ENCODE measurements at regions not wholly inside any gene's neighbourhood (a gene's known extent, or its start where the extent isn't known, plus 50 kb on each side); places are given as distances from the start of the nearest gene placed in this dataset.
"Not testable (repeated sequence)": the region's sequence is repeated elsewhere in the genome, so short reads cannot be mapped to it uniquely, and the experiment has no call there.

DNA sequence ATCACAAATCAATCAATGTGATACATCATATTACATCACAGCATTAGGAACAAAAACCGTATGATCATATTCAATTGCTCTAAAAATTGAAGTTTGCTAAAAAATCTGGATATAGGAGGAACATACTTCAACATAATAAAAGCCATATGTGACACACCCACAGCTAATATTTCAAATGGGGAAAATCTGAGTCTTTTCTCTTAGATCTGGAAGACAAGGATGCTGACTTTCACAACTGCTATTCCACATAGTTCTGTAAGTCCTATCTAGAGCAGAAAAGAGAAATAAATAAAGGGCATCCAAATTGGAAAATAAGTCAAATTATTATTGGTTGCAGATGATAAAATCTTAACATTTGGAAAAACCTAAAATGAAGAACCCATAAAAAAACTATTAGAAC lies 256.8 kb upstream of the SGO1 start:
- DNase-seq (ENCODE audit: insufficient read length, low spot score): no peak
- no peak for FAIRE-seq

DNA sequence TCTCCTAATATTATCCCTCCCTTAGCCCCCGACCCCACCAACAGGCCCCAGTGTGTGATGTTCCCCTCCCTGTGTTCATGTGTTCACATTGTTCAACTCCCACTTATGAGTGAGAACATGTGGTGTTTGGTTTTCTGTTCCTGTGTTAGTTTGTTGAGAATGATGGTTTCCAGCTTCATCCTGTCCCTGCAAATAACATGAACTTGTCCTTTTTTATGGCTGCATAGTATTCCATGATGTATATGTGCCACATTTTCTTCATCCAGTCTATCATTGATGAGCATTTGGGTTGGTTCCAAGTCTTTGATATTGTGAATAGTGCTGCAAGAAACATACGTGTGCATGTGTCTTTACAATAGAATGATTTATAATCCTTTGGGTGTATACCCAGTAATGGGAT lies 241.3 kb upstream of the SGO1 start:
- FAIRE-seq; DNase-seq (ENCODE audit: insufficient read length, low spot score): not testable (repeated sequence)

- FAIRE-seq: no peak
Observed at GRCh38 chr3:20425138-20425537, 239.1 kb upstream of the SGO1 start.

GRCh38 chr3:20424086-20424485 lies 238.1 kb upstream of the SGO1 start:
- no peak for FAIRE-seq
- no peak for DNase-seq (ENCODE audit: insufficient read length, low spot score)

More at GRCh38 chr3:20425138-20425537, 239.1 kb upstream of the SGO1 start:
- DNase-seq (ENCODE audit: insufficient read length, low spot score): no peak

DNA sequence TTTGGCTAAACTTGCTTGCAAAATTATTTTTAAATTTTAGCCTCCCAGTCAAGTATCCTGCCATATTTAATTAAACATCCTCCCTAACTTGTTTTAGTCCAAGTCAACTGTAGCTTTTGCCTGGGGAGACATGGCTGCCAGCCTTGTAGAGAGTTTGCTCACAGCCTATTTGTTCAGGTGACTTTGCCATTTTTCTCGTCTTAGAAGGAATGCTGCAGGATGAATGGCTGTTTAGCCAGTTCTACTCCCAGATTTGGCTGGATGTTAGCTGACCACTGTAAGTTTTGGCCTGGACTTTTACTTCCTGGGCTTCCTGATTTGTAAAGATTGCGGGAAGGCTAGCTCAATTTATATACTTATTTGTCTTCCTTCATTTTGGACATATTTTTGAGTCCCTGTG lies 236.4 kb upstream of the SGO1 start:
- DNase-seq (ENCODE audit: insufficient read length, low spot score) (no peak), FAIRE-seq (no peak)

GRCh38 chr3:20417388-20418108 lies 231.5 kb upstream of the SGO1 start:
- FAIRE-seq (no peak), DNase-seq (ENCODE audit: insufficient read length, low spot score) (no peak)

GRCh38 chr3:20406611-20407011 lies 220.6 kb upstream of the SGO1 start:
- no peak for FAIRE-seq
- no peak for DNase-seq (ENCODE audit: insufficient read length, low spot score)

GRCh38 chr3:20405744-20406143 lies 219.7 kb upstream of the SGO1 start:
- no peak for DNase-seq (ENCODE audit: insufficient read length, low spot score)
- FAIRE-seq: no peak

GRCh38 chr3:20405231-20405630 lies 219.2 kb upstream of the SGO1 start:
- FAIRE-seq: no peak
- DNase-seq (ENCODE audit: insufficient read length, low spot score): no peak

- no peak for FAIRE-seq
- DNase-seq (ENCODE audit: insufficient read length, low spot score): no peak
Observed at GRCh38 chr3:20404741-20405100, 218.7 kb upstream of the SGO1 start.

DNA sequence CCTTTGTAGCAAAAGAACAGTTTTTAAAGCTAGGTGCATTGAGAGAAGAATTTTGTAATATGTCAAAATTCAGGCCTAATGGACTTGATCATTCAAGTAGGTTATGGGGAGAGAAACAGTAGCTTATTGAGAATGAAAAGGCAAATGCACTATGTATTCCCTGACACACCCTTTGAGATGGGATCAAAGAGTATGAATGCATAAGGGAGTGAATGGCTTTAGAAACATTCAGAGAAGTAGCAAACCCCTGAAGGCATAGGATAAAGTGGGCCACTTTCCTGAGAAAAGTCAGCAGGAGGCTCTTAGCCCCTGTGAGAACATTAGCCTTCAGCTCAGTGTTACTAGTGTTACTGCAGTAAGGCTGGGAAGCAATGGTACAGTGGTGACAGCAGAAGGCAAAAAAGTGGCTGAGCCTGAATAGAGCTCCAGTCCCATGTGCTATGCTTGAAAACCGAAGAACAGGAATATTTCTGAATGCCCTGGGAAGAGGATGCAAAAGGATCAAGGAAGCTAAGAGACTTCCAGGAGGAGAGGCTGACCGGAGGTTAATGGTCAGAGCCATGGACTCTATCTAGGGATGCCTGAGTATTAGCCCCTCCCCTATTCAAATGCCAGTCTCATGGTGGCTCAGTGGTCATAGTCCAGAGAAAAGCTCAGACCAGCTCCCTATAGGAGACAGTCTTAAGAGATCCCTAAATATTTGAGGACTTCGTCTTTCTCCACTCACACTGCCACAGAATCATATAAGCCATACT lies 218.2 kb upstream of the SGO1 start:
- FAIRE-seq (no peak), DNase-seq (ENCODE audit: insufficient read length, low spot score) (no peak)

DNA sequence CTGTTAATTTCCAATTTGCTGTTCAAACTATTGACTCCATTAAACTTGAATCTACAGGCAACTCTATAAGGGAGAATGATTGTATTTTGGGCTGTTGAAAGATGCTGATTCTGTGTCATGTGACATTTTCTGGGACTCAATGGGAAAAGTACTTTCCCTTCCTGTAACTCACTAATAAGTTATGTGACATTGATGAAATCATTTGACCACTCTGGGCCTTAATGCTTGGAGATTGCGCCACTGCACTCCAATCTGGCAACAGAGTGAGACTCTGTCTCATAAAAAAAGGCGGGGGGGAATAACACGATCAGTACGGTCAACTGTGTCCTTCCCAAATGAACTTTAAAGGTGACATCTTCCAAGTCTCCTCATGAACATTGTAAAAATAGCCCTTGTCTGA lies 215.2 kb upstream of the SGO1 start:
- FAIRE-seq: no peak
- DNase-seq (ENCODE audit: insufficient read length, low spot score): no peak

DNA sequence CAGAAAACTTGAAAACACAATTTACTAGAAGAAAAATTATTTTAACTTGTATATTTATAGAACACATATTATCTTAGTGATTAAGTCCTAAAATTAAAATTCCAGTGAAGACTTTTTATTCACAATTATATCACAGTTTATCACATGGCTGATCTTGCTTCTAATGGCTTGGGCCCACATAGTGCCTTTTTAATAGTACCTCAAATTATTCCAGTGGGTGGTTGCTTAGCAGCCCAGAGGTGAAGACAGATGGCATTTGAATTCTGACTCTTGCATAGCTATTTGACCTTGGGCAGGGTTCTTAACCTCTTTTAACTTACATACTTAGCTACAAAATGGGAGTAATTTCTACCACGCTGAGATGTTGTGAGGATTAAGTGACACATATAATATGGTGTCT lies 214.7 kb upstream of the SGO1 start:
- FAIRE-seq (no peak), DNase-seq (ENCODE audit: insufficient read length, low spot score) (no peak)

- FAIRE-seq (no peak), DNase-seq (ENCODE audit: insufficient read length, low spot score) (no peak)
Observed at GRCh38 chr3:20400281-20400680, 214.3 kb upstream of the SGO1 start.

- FAIRE-seq (no peak), DNase-seq (ENCODE audit: insufficient read length, low spot score) (no peak)
Observed at GRCh38 chr3:20396335-20396734, 210.3 kb upstream of the SGO1 start.

DNA sequence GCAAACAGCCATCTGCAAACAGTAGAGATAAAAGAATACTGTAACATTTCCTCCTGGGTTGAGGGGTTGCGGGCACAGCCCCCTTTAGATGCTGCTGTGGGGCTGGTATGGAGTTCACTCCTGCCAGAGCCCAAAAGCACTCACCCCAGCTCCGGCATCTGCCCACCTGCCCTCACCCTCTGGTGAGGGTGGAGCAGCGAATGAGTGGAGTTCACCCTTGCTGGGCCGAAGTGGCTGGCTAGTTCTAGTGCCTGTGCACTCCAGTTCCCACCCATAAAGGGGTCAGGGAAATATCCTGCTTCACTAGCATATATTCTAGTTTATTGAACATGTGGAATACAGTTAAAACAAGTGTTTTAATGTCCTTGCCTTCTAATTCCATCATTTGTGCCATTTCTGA lies 209.7 kb upstream of the SGO1 start:
- DNase-seq (ENCODE audit: insufficient read length, low spot score) (no peak), FAIRE-seq (no peak)

DNA sequence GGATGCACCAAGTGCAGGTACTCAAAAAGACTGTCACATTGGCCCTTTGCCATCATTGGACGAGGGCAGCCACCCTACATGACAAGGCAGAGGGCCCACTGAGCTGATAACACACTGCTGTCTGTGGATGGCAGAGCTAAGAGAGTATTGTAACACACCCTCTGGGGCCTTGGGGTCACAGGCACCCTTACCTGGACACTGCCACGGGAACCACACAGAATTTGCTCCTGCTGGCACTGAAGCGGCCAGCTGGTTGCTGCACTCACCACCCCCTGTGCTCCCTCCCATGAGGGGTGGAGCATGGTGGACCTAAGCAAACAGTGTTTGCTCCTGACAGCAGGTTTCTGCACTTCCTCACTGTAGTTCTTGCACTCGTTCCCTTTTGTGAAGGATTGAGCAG lies 208.2 kb upstream of the SGO1 start:
- DNase-seq (ENCODE audit: insufficient read length, low spot score): no peak
- no peak for FAIRE-seq

DNA sequence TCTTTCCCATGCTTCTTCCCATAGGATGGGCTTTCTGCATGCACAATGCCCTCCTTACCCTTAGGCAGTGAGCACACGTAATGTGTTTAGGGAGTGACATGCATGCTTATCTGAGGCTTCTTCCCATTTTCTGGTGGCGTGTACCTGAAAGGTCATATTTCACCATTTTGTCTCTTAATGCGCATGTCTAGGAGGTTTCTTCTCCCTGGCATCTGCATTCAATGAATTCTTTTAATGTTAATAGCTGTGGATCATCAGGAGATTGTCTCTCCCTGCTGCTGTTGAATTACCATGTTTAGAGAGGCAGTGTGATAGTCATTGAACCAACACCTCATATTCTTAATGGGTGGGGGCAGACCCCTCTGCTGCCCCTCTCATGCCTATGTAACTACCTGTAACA lies 205.6 kb upstream of the SGO1 start:
- no peak for FAIRE-seq

DNA sequence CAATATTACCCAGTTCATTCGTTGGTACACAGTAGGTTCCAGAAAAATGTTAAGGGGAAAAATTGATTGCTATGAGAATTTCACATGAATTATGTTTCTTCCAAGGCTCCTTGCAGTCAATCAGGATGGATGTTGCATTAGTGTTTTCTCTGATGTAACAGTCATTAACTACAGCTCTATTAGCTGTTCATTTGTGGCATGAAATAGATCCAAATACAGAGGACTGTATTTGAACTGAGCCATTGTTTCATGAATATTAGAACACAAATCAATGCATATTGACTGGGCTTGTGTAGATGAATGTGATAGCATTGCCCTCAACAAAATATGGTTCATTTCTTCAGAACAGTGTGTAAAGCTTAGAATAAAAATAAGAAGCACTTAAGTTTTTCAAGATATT lies 203.0 kb upstream of the SGO1 start:
- DNase-seq (ENCODE audit: insufficient read length, low spot score) (no peak), FAIRE-seq (no peak)

More for the DNA sequence above, 205.6 kb upstream of the SGO1 start:
- no peak for DNase-seq (ENCODE audit: insufficient read length, low spot score)

DNA sequence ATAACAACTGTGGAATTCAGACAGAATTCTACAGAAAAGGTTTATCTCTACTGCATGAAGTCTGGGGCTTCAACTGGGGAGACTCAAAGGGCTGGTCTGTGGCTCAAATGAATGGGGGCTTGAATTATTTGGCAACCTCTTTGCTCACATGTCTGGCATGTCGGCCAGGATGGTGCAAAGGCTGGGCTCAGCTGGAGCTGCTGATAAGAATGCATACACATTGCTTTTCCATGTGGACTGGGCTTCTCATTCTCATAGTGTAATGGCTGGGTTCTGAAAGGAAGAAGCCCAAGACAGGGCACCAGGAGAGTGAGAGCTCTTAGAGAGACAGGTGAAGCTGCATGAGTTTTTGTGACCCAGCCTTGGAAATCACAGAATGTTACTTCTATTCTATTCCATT lies 194.3 kb upstream of the SGO1 start:
- FAIRE-seq: no peak
- no peak for DNase-seq (ENCODE audit: insufficient read length, low spot score)

DNA sequence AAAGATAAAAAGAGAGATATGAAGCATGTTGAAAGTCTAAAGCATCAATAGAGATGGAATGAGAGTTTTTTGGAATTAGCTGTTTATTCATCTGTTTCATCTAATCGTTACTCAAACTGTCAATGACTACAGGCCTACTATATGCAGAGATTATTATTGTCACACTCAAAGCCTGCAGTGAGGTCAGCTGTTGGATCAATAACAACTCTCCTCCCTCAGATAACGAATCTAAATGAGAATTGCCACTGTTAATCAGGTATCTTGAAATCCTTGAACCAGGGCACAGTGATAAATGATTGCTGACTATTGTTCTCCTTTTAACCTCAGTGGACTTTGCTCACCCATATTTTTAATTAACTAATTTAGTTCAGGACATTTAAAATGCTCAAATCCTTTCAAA lies 192.3 kb upstream of the SGO1 start:
- no peak for DNase-seq (ENCODE audit: insufficient read length, low spot score)
- no peak for FAIRE-seq

DNA sequence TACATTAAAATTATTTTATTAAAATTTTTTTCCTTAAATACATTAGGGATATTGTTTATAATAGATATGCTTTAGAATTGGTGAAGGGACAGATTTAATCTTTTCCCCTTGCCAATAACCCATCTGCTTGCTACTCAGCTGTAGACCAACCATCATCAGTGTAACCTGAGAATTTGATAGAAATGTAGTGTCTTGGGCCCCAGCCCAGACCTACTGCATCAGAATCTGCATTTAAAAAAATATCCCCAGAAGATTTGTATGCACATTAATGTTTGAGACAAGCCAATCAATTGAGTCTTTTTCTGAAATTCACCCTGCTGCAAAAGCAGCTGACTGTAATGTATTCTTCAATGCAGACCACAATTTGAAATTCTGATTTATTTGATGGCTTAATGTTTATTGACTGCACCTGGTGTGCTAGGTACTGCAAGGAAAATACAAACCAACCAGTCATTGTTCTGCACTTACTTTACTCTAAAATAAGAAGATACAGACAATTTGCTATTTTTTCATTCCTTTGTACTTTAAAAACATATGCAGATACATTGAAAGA lies 190.7 kb upstream of the SGO1 start:
- no peak for FAIRE-seq
- no peak for DNase-seq (ENCODE audit: insufficient read length, low spot score)
